SK-N-MC (cell line): ENCODE measurements at regions not wholly inside any gene's neighbourhood (a gene's known extent, or its start where the extent isn't known, plus 50 kb on each side); places are given as distances from the start of the nearest gene placed in this dataset.

Source experiments
- EZH2 ChIP-seq: fragments of 200-600 bp; sonication (generic); IDR thresholded peaks from one replicate; pipeline ENCODE4 v1.6.1; 2017; ENCODE audit warnings: antibody characterized with exemption
- FOXP2 ChIP-seq: optimal IDR thresholded peaks from 2 replicates; pipeline ENCODE3; 2011; ENCODE audit warnings: mild to moderate bottlenecking, moderate library complexity; ENCODE audit not compliant: insufficient read depth; ENCODE audit errors: extremely low read length, control extremely low read depth
- POLR2AphosphoS5 ChIP-seq: IDR thresholded peaks from 2 replicates; pipeline ENCODE4 v1.6.1; 2012; ENCODE audit warnings: mild to moderate bottlenecking, low read depth, low read length, borderline replicate concordance

- TF ChIP-seq POLR2AphosphoS5 (no peak), EZH2 (no peak), FOXP2 (no peak)
These were observed 196.3 kb downstream of the IRF8 start for GRCh38 chr16:86095131-86095752.
